Kidney epithelial cell (primary cell): ENCODE measurements at regions not wholly inside any gene's neighbourhood (a gene's known extent, or its start where the extent isn't known, plus 50 kb on each side); places are given as distances from the start of the nearest gene placed in this dataset.
"Not testable (repeated sequence)": the region's sequence is repeated elsewhere in the genome, so short reads cannot be mapped to it uniquely, and the experiment has no call there.

ENCODE experiments used
- DNase-seq: peaks from one replicate; pipeline ENCODE4 v3.0.0-alpha.2; 2010; ENCODE audit warnings: low read depth
- H3K27me3 ChIP-seq: 2 replicates; pipeline ENCODE4 v1.6.0; 2011; ENCODE audit warnings: low read length; ENCODE audit not compliant: control insufficient read depth, insufficient read depth
- H3K36me3 ChIP-seq: 2 replicates; pipeline ENCODE4 v1.5.1; 2011; ENCODE audit warnings: low read length; ENCODE audit not compliant: control insufficient read depth, insufficient read depth
- H3K4me3 ChIP-seq: 2 replicates; pipeline ENCODE4 v1.5.1; 2011; ENCODE audit warnings: low read depth, mild to moderate bottlenecking, control low read depth, low read length
- CTCF ChIP-seq: IDR thresholded peaks from 2 replicates; pipeline ENCODE4 v1.5.1; 2011; ENCODE audit warnings: mild to moderate bottlenecking, moderate library complexity, low read length, control low read depth, inconsistent platforms; ENCODE audit not compliant: insufficient read depth, poor library complexity, severe bottlenecking

GRCh38 chr4:122086338-122087065, 65.6 kb upstream of the BLTP1 start:
- no peaks in the 10 kb centered on the region for H3K27me3 ChIP-seq
- no peak for TF ChIP-seq CTCF
- DNase-seq: no peak
- H3K36me3 ChIP-seq: no peaks in the 10 kb centered on the region
- H3K4me3 ChIP-seq: no peak overlapping the region

GRCh38 chr4:122083989-122084388, 68.1 kb upstream of the BLTP1 start:
- no peak overlapping the region for H3K4me3 ChIP-seq
- H3K27me3 ChIP-seq: no peaks in the 10 kb centered on the region
- DNase-seq: no peak
- H3K36me3 ChIP-seq: no peaks in the 10 kb centered on the region
- no peak for TF ChIP-seq CTCF

GRCh38 chr4:122083351-122083750, 68.8 kb upstream of the BLTP1 start:
- H3K36me3 ChIP-seq: no peaks in the 10 kb centered on the region
- no peak overlapping the region for H3K4me3 ChIP-seq
- H3K27me3 ChIP-seq: no peaks in the 10 kb centered on the region
- no peak for DNase-seq
- TF ChIP-seq CTCF: no peak

GRCh38 chr4:122082661-122083060, 69.5 kb upstream of the BLTP1 start:
- no peak for DNase-seq
- TF ChIP-seq CTCF: no peak
- Histone ChIP-seq H3K4me3 (no peak overlapping the region), H3K27me3 (no peaks in the 10 kb centered on the region), H3K36me3 (no peaks in the 10 kb centered on the region)

- H3K4me3 ChIP-seq, H3K27me3 ChIP-seq, DNase-seq, H3K36me3 ChIP-seq: not testable (repeated sequence)
Measured at GRCh38 chr4:122077653-122078052, 74.5 kb upstream of the BLTP1 start.

GRCh38 chr4:122076835-122077234, 75.3 kb upstream of the BLTP1 start:
- H3K4me3 ChIP-seq, H3K36me3 ChIP-seq, DNase-seq, H3K27me3 ChIP-seq: not testable (repeated sequence)

GRCh38 chr4:122073615-122074014, 78.5 kb upstream of the BLTP1 start:
- TF ChIP-seq CTCF: no peak
- H3K36me3 ChIP-seq: no peaks in the 10 kb centered on the region
- no peaks in the 10 kb centered on the region for H3K27me3 ChIP-seq
- no peak overlapping the region for H3K4me3 ChIP-seq
- DNase-seq: no peak
